HG03469 (cell line): ENCODE measurements at regions not wholly inside any gene's neighbourhood (a gene's known extent, or its start where the extent isn't known, plus 50 kb on each side); places are given as distances from the start of the nearest gene placed in this dataset.
"Not testable (repeated sequence)": the region's sequence is repeated elsewhere in the genome, so short reads cannot be mapped to it uniquely, and the experiment has no call there.

Source experiments
- ATAC-seq: cut with Tn5 transposase; IDR thresholded peaks from one replicate; pipeline ENCODE4 v1.9.1; 2021; ENCODE audit warnings: mild to moderate bottlenecking, moderate library complexity, moderate number of reproducible peaks; ENCODE audit not compliant: unreplicated experiment

DNA sequence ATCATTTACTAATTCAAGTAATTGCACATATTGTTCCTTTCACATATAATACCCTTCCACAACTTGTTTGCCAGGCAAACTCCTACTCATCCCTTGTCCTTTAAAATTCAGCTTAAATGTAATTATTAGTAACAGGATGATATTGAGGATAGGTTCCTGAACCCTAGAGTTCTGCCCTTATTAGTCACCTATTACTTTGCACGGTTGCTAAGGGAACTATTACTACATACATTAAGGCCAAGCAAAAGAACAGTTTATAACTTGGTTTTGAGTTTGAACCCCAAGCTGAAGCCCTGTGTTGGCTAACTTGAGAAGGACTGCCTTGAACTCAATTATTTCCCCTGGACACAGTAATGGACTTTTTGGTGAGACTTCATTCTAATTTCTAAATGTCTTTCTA lies 529.7 kb downstream of the IGSF11 start:
- ATAC-seq = no peak

DNA sequence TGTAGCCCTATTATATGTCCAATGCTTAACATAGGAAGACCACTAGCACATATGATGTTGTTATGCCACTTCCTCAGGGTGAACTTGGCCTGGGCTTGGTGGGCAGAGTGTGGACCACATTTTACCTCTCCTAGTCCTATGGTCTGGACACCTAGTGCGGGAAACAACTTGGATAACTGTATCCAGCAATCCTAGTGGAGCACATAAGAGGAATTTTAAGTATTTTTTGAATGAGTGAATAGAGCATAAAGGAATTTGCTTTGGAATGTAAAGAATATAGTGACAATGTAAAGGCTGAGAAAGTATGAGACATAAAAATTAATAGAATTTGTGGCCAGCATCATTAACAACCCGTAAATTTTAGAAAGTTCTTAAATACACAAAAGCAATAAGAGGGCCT lies 528.9 kb downstream of the IGSF11 start:
- ATAC-seq = no peak

DNA sequence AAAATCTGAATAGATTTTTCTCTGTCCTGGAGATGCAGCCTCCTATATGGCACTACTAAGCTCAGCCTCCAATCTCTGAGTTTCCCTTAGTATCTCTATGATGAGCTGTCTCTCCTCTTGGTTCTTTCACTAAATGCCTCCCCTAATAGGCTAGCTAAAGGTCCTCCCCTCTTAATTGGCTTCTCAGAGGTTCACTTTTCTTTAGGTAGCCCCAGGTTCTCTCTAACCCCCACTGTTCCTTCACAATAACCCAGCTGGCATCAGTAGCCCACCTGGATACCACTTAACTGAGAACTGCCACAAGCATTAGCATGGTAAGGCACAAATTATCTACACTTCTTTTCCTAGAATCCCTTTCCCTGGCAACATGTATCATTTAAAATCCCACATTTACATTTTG lies 523.2 kb downstream of the IGSF11 start:
- no peak for ATAC-seq

DNA sequence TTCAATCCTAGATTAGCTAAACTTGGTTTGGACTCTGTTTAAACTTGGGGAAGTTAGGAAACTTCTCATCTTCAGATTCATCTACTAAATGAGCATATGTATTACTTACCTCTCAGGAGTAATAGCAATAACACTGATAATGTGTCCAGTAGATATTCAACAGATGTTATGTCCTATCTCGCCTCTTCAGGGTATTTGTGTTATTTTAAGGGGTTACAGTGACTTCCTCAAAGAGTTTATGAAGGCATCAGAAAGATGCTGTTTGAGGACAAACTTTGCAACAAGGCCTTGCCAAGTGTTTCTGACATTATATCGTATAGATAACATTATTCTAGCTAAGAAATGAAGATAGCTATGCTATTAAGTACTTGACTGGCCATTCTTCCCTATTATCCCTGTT lies 522.3 kb downstream of the IGSF11 start:
- ATAC-seq = no peak

DNA sequence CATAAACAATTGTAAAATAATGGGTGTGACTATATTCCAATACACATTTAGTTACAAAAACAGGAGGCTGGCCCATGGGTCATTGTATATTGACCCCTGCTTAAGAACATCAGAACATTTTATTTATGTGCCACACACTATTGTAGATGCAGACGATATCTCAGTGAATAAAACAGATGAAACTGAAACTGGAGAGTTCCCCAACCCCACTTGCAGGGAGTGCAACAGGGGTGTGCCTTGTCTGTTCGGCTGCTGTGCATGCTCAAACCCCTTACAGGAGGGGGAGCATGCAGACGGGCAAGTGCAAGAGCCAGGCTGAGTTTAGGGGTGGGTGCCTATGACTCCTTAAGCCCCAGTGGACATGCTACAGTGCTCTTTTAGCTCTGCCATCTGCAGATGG lies 509.6 kb downstream of the IGSF11 start:
- ATAC-seq = no peak

DNA sequence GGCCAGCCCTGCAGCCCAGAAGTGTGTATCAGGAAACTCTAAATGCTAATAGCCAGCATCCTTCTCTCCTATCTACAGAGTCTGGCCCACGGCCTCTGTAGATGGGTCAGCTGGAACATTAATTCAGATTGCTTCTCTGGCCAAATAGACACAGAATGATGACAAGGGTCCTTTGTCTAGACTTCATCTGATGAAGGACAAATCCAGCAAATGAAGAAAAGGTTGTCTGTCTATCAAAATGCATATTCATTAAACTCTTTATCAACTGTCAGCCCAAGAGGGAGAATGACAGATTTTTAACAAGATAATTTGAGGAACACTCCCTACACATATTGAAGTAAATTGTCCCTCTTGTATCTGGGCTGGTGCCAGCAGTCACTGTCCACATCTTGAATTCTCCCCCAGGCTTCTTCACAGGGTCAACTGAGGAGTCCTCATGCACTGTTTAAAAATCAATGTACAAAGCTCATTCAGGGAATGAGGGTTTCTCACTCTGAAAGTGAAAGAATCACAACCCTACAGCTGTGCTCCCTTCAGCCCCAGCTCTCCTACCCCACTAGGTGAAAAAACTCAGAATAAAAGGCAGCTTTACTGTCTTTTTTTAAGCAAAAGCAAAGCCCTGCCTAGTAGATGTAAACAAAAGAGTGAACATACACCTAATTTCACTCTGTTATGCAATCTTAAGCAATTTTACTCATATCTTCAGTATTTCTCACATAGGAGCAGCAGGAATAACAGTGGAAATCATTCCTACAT lies 507.7 kb downstream of the IGSF11 start:
- ATAC-seq = peak; percentile 71

DNA sequence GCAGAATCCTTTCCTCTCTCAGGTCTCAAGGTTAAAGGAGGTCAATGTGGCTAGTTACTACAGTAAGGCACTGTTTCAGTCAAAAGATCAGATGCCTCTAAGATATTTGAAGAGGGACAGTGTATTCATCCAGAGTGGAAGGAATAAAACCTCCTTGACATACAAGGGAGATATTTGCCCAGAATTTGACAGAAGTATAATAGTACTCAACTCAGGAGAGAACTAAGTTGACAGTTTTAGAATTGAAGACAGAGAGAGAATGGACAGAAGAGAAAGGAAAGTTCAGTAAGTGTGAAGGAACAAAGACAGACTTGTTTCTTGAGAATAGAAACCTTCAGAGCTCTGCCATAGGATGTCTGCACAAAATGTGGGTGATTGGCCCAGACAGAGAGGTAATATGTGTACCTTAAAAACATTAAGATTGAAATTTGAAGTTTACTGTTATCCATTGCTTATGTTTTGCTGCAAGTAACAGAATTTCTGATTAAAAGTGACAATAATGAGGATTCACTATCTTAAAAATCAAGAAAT lies 507.1 kb downstream of the IGSF11 start:
- ATAC-seq = no peak

DNA sequence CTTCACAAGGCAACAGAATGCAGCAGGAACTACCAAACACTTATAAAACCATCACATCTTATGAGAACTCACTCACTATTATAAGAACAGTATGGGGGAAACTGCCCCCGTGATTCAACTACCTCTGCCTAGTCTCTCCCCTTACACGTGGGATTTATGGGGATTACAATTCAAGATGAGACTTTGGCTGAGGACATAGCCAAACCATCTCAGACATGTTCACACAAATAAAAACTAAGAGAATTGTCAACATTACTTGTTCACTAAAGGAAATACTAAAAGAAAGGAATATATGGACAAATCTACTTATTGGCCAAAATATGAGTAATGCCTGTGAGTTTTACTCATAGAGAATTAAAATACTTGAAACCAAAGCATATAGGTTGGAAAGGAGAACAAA lies 505.1 kb downstream of the IGSF11 start:
- no peak for ATAC-seq

DNA sequence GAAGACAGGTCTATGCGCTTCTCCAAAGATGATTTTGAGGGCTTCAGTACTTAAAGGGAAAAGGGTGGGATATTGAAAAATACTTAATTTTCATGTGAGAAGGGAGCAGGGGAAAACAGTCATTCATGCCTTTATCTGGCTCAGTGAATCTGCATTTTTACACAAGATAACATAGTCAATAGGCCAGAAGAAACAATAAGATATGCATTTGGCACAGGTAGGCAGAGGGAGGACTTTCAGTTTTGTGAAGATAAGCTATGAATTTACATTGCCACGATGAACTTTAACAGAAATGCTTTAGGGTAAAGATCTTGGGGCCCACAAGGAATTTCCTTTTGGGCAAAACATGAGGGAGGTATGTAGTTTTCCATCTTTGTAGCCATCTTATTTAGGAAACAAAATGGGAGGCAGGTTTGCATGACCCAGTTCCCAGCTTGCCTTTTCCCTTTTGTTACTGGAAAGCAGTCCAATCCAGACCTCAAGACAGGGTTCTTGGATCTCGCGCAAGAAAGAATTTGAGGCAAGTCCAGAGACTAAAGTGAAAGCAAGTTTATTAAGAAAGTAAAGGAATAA lies 504.2 kb downstream of the IGSF11 start:
- no peak for ATAC-seq

DNA sequence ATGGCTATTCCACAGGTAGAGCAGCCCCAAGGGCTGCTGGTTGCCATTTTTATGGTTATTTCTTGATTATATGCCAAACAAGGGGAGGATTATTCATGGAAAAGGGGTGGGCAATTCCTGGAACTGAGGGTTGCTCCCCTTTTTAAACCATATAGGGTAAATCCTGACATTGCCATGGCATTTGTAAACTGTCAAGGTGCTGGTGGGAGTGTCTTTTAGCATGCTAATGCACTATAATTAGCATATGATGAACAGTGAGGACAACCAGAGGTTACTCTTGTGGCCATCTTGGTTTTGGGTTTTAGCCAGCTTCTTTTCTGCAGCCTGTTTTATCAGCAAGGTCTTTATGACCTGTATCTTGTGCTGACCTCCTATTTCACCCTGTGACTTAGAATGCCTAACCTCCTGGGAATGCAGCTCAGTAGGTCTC lies 503.7 kb downstream of the IGSF11 start:
- not testable (repeated sequence) for ATAC-seq

DNA sequence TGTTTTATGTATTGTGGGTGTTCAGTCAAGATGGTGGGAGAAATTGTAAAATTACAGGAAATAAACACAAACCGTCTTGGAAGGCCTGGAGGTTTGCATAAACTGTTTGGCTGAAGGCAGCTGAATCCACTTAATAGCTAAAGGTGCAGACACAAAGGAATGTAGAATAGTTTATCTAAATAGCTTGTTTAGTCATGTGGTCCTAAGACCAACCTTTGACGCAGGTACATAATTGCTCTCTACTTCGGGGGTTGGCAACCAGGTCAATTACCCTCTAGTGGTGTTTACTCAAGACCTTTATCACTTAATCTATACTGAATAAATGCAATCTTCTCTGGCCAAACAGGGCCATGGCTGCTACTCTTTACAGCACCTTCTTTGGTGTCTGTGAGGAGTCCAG lies 502.8 kb downstream of the IGSF11 start:
- ATAC-seq = no peak

DNA sequence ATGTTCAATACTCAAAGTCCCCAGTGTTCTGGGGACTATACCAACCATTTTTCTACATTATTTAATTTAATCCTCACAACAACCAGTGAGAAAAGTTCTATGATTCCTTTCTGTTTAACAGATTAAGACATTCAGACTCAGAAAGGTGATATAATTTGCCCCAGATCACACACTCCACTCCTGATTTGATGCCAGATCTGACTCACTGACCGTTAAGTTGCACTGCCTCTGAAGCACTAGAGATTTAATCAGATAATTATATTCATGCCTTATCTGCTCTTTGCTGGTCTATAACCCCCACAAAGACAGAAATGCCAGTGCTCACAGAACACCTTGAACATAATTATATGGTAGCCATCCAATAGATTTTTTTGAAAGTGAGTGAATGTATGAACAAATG lies 501.0 kb downstream of the IGSF11 start:
- ATAC-seq = no peak

DNA sequence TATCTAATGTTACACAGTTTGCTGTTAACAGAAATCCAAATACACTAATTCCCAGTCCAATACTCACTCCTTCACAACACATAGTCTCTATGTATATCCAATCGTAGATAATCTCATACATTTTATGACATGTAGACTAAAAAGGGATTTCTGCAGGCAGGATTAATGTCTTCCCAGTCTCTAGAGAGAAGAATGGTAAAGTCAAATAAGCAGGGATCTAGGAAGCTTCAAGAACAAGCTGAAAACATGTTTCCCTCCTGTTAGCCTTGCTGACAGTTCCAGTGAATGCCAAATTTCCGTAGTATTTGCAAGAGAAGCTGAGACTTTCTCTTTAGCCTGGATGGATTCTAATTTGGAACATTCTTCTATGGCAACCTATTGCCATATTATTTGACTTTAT lies 500.1 kb downstream of the IGSF11 start:
- ATAC-seq = no peak

DNA sequence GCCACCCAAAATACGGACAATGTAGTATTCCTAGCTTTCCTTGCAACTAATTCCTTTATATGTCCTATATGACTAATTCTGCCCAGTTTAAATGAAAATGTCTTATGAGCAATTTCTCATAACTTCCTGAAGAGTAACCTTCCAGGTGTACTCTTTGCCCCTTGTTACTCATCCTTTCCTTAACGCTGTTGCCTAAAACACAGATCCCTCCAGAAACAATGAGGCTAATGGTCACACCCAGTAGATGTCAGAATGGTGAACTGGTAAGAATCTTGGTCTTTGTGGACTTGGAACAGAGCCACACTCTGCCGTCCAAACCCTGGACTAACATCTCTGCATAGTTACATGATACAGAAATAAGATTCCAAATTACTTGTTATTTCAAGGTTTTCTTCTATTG lies 497.9 kb downstream of the IGSF11 start:
- no peak for ATAC-seq

DNA sequence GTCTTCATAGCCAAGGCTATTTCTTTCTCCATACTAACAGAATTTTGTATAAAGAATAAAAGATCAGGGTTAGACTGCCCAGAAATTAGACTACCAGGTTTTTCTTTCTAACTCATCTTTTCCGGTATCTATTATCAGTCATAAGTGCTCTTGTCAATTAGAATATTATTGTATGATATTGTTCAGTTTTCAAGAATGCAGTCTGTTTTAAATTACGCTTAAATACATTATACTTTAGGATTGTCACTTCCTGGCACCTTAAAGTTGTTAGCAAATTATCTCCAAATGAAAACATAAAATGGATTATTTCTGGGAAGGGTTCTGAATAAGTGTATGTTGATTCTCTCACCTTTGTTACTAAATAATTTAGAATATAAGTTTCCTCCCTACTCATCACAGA lies 497.2 kb downstream of the IGSF11 start:
- no peak for ATAC-seq

DNA sequence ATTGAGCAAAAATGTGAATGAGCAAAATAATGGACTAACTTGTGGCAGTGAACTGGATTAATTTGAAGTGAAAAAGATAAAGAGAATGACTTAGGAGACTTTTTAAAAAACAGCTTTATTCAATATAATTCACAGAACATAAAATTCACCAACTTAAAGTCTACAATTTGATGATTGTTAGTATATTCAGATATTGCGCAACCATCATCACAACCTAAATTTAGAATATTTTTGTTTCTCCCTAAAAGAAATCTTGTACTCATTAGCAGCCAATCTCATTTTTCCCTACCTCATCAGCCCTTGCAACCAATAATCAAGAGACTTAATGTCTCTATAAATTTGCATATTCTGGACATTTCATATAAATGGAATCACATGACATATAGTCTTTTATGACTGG lies 496.5 kb downstream of the IGSF11 start:
- ATAC-seq = no peak

DNA sequence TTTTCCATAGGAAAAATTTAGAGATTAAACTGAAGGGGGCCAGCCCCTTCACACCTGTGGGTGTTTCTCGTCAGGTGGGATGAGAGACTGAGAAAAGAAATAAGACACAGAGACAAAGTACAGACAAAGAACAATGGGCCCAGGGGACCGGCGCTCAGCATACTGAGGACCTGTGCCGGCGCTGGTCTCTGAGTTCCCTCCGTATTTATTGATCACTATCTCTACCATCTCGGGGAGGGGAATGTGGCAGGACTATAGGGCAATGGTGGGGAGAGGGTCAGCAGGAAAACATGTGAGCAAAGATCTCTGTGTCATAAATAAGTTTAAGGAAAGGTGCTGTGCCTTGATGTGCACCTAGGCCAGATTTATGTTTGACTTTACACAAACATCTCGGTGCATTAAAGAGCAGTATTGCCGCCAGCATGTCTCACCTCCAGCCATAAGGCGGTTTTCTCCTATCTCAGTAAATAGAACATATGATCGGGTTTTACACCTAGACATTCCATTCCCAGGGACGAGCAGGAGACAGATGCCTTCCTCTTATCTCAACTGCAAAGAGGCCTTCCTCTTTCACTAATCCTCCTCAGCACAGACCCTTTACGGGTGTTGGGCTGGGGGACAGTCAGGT lies 494.7 kb downstream of the IGSF11 start:
- ATAC-seq = not testable (repeated sequence)

DNA sequence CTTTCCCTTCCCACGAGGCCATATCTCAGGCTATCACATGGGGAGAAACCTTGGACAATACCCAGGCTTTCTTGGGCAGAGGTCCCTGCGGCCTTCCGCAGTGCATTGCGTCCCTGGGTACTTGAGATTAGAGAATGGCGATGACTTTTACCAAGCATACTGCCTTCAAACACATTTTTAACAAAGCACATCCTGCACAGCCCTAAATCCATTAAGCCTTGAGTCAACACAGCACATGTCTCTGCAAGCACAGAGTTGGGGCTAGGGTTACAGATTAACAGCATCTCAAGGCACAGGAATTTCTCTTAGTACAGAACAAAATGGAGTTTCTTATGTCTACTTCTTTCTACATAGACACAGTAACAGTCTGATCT lies 494.2 kb downstream of the IGSF11 start:
- not testable (repeated sequence) for ATAC-seq

DNA sequence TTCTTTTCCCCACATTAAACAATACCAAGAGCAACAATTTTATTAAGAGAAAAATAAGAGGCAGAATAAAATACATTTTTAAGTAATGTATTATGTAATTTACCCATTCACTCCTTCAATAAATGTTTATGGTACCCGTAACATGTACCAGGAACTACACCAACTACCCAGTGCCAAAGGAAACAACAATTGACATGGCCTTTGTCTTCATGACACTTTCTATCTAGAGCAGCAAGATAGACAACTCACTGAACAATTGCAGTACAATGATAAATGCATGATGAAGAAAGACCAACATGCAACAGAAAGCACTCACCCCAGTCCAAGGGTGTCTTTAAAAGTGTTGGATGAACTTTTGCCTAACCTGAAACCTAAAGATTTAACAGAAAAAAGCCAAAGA lies 493.8 kb downstream of the IGSF11 start:
- ATAC-seq = no peak

DNA sequence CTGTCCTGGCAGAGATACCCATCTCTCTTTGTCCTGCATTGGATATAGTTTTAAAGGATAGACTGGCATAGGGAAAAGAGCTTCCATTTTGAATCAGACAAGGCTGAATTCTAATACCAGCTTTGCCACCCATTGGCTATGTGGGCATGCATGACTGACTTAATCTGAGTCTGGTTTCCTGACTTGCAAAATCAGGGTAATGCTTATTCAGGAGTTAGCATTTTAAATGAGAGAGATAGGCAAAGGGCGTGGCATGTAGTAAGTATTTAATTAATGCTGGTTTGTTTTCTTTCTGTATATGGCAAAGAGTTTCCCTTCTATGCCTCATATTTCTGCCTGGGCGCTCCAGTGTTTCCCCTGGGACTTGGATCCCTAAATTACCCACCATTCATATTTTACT lies 492.9 kb downstream of the IGSF11 start:
- ATAC-seq = no peak

DNA sequence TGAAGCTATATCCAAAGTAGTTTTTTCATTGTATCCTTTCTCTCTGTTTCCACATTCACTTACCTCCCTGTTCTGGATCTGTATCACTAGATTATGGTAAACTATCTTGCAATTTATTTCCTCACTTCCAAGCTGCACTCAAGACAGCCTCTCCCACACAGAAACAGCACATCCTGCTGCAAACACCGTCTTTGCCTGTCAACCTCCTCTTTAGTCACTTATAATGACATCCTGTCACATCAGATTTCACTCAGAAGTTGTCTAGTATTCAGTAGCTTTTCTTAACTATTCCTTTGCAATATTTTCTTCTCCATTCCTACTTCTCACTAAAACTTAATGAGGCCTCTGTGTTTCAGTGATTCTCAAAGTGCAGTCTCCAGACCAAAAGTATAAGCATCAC lies 490.8 kb downstream of the IGSF11 start:
- ATAC-seq = no peak

DNA sequence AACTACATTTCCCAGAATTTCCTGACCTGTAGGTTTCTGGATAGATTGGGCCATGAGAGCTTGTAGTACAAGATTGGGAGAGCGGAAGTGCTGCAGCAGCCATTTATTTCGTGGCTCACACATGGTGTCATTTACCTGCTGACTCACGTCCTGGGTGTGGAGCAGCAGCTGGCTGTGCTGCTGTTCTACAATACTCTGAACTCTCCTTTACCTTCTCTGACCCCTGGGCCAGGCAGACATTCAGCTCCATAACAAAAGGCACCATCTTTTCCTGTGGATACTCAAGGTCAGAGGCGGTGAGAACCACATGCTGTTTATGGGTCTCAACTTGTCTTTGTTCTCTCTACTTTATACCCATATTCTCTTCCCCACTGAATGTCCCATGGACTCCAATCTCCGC lies 490.2 kb downstream of the IGSF11 start:
- ATAC-seq = no peak
